ENCODE measurements at regions not wholly inside any gene's neighbourhood (a gene's known extent, or its start where the extent isn't known, plus 50 kb on each side); places are given as distances from the start of the nearest gene placed in this dataset.

- no peak for TF ChIP-seq EZH2phosphoT487 (IDR thresholded peaks at IDR 0.05; ENCODE audit: borderline replicate concordance, low read depth, low read length)
- no peak for TF ChIP-seq CTCF (conservative IDR thresholded peaks at IDR 0.05; ENCODE audit: low read length)
- no peaks in the 10 kb centered on the region for H3K36me3 ChIP-seq (ENCODE audit: insufficient read depth, low read length)
- H3K27ac ChIP-seq (ENCODE audit: low read depth, low read length, poor library complexity, severe bottlenecking) = no peak overlapping the region
- H3K4me3 ChIP-seq (ENCODE audit: low read depth, low read length, poor library complexity, severe bottlenecking) = no peak overlapping the region
- H3K4me2 ChIP-seq (ENCODE audit: low read length) = no peak overlapping the region
- no peaks in the 10 kb centered on the region for H3K4me1 ChIP-seq (ENCODE audit: insufficient read depth, low read length, poor library complexity, severe bottlenecking)
- BruUV-seq (replicated peaks) = no TSS peak
- no peak for DNase-seq (ENCODE audit: low spot score)
- H2AFZ ChIP-seq (ENCODE audit: low read length) = no peak overlapping the region
- no peaks in the 10 kb centered on the region for H3K79me2 ChIP-seq (ENCODE audit: insufficient read depth, low read depth, low read length)
- no peaks in the 10 kb centered on the region for H3K9me3 ChIP-seq (ENCODE audit: low read length)
- ChIA-PET POLR2A (no interaction called here), CTCF (ENCODE audit: unreplicated experiment) (no interaction called here)
- no peaks in the 10 kb centered on the region for H3K9me2 ChIP-seq (ENCODE audit: insufficient read depth, low read length)
- H4K20me1 ChIP-seq (ENCODE audit: insufficient read depth, low read length) = no peaks in the 10 kb centered on the region
- intact Hi-C loops (cut with micrococcal nuclease; ENCODE audit: unreplicated experiment) = no loop called here
Measured at GRCh38 chr3:25349095-25349494, 79.0 kb upstream of the RARB start.

- Histone ChIP-seq H3K4me2 (ENCODE audit: low read length) (no peak overlapping the region), H2AFZ (ENCODE audit: low read length) (no peak overlapping the region), H4K20me1 (ENCODE audit: insufficient read depth, low read length) (no peaks in the 10 kb centered on the region), H3K36me3 (ENCODE audit: insufficient read depth, low read length) (no peaks in the 10 kb centered on the region), H3K4me3 (ENCODE audit: low read depth, low read length, poor library complexity, severe bottlenecking) (no peak overlapping the region), H3K9me2 (ENCODE audit: insufficient read depth, low read length) (no peaks in the 10 kb centered on the region), H3K79me2 (ENCODE audit: insufficient read depth, low read depth, low read length) (no peaks in the 10 kb centered on the region), H3K27ac (ENCODE audit: low read depth, low read length, poor library complexity, severe bottlenecking) (no peak overlapping the region), H3K4me1 (ENCODE audit: insufficient read depth, low read length, poor library complexity, severe bottlenecking) (no peaks in the 10 kb centered on the region), H3K9me3 (ENCODE audit: low read length) (no peaks in the 10 kb centered on the region)
- intact Hi-C loops (cut with micrococcal nuclease; ENCODE audit: unreplicated experiment) = no loop called here
- no TSS peak for BruUV-seq (replicated peaks)
- ChIA-PET POLR2A (interaction anchor here (0.6 kb wide), 1 partner anchor 165 kb away, joined by 3 read pairs; no protein-coding TSS in a partner anchor), CTCF (ENCODE audit: unreplicated experiment) (no interaction called here)
- no peak for TF ChIP-seq EZH2phosphoT487 (IDR thresholded peaks at IDR 0.05; ENCODE audit: borderline replicate concordance, low read depth, low read length)
- TF ChIP-seq CTCF (conservative IDR thresholded peaks at IDR 0.05; ENCODE audit: low read length) = no peak
- DNase-seq (ENCODE audit: low spot score) = no peak
Measured at GRCh38 chr3:25349828-25350724, 78.0 kb upstream of the RARB start.

- Histone ChIP-seq H2AFZ (ENCODE audit: low read length) (no peak overlapping the region), H3K79me2 (ENCODE audit: insufficient read depth, low read depth, low read length) (no peaks in the 10 kb centered on the region), H3K27ac (ENCODE audit: low read depth, low read length, poor library complexity, severe bottlenecking) (no peak overlapping the region), H3K4me3 (ENCODE audit: low read depth, low read length, poor library complexity, severe bottlenecking) (no peak overlapping the region), H3K4me2 (ENCODE audit: low read length) (no peak overlapping the region), H3K9me2 (ENCODE audit: insufficient read depth, low read length) (no peaks in the 10 kb centered on the region), H3K9me3 (ENCODE audit: low read length) (no peaks in the 10 kb centered on the region), H4K20me1 (ENCODE audit: insufficient read depth, low read length) (no peaks in the 10 kb centered on the region), H3K4me1 (ENCODE audit: insufficient read depth, low read length, poor library complexity, severe bottlenecking) (no peaks in the 10 kb centered on the region), H3K36me3 (ENCODE audit: insufficient read depth, low read length) (no peaks in the 10 kb centered on the region)
- BruUV-seq (replicated peaks) = no TSS peak
- no peak for DNase-seq (ENCODE audit: low spot score)
- ChIA-PET POLR2A (no interaction called here), CTCF (ENCODE audit: unreplicated experiment) (no interaction called here)
- TF ChIP-seq EZH2phosphoT487 (IDR thresholded peaks at IDR 0.05; ENCODE audit: borderline replicate concordance, low read depth, low read length) (no peak), CTCF (conservative IDR thresholded peaks at IDR 0.05; ENCODE audit: low read length) (no peak)
- intact Hi-C loops (cut with micrococcal nuclease; ENCODE audit: unreplicated experiment) = no loop called here
Measured at GRCh38 chr3:25350725-25351114, 77.3 kb upstream of the RARB start.

Measured in OCI-LY7 (cell line).